ENCODE measurements at regions not wholly inside any gene's neighbourhood (a gene's known extent, or its start where the extent isn't known, plus 50 kb on each side); places are given as distances from the start of the nearest gene placed in this dataset.

- no peak for TF ChIP-seq CTCF (IDR thresholded peaks at IDR 0.05; ENCODE audit: poor library complexity, severe bottlenecking)
- no peak for TF ChIP-seq POLR2AphosphoS5 (IDR thresholded peaks at IDR 0.05)
- TF ChIP-seq TAF1 (IDR thresholded peaks at IDR 0.05; ENCODE audit: low read depth) = no peak
- TF ChIP-seq MXI1 (conservative IDR thresholded peaks at IDR 0.05; ENCODE audit: poor library complexity, severe bottlenecking) = no peak
- no peak for TF ChIP-seq EZH2 (IDR thresholded peaks at IDR 0.05; ENCODE audit: borderline replicate concordance, insufficient read depth, low read length, poor library complexity, severe bottlenecking)
- no peak for TF ChIP-seq REST (IDR thresholded peaks at IDR 0.05; ENCODE audit: borderline replicate concordance)
Measured at GRCh38 chr5:51475628-51476027, 92.4 kb downstream of the ISL1 start.

All from neural cell (in vitro differentiated cells).